Activated CD4-positive, alpha-beta T cell treated with anti-CD3 and anti-CD28 coated beads for 36 hours (primary cell): ENCODE measurements at regions not wholly inside any gene's neighbourhood (a gene's known extent, or its start where the extent isn't known, plus 50 kb on each side); places are given as distances from the start of the nearest gene placed in this dataset.

ENCODE experiments used
- ATAC-seq: fragments of 200-7000 bp; cut with Tn5 transposase; one replicate; pipeline ENCODE4 v1.10.0; 2021; ENCODE audit warnings: mild to moderate bottlenecking, moderate library complexity
- CTCF ChIA-PET: fragments of 350-600 bp; sonication (Branson Sonifier 250); formaldehyde crosslinking; loops from one replicate; lab custom pipeline; 2021; ENCODE audit warnings: antibody characterized with exemption; lab: Charles Lee
- POLR2A ChIA-PET: fragments of 350-600 bp; sonication (Branson Sonifier 250); formaldehyde crosslinking; loops from one replicate; lab custom pipeline; 2021; ENCODE audit warnings: antibody characterized with exemption, inconsistent platforms; lab: Charles Lee
- DNase-seq: peaks from one replicate; pipeline ENCODE4 v3.0.0-alpha.2; 2020
- H3K27ac Mint-ChIP-seq: one replicate; pipeline ENCODE4 v1.8.0; 2021; ENCODE audit warnings: mixed read lengths
- H3K27me3 Mint-ChIP-seq: one replicate; pipeline ENCODE4 v1.8.0; 2021; ENCODE audit warnings: mixed read lengths
- H3K36me3 Mint-ChIP-seq: one replicate; pipeline ENCODE4 v1.8.0; 2021; ENCODE audit warnings: low read depth, mixed read lengths
- H3K4me1 Mint-ChIP-seq: one replicate; pipeline ENCODE4 v1.8.0; 2021; ENCODE audit warnings: mixed read lengths
- H3K4me3 Mint-ChIP-seq: one replicate; pipeline ENCODE4 v1.8.0; 2021; ENCODE audit warnings: mild to moderate bottlenecking, moderate library complexity, mixed read lengths
- H3K9me3 Mint-ChIP-seq: one replicate; pipeline ENCODE4 v1.8.0; 2021; ENCODE audit warnings: low read depth, mixed read lengths
- intact Hi-C, 2 experiments: fragments of 100-400 bp; cut with DNase I in 1 of 2; cut with micrococcal nuclease in 1 of 2; formaldehyde crosslinking; loops; one replicate each; pipeline versions ENCODE4 v1.14.2 to v1.15.1; 2022 to 2024; cut with DNase I, micrococcal nuclease

DNA sequence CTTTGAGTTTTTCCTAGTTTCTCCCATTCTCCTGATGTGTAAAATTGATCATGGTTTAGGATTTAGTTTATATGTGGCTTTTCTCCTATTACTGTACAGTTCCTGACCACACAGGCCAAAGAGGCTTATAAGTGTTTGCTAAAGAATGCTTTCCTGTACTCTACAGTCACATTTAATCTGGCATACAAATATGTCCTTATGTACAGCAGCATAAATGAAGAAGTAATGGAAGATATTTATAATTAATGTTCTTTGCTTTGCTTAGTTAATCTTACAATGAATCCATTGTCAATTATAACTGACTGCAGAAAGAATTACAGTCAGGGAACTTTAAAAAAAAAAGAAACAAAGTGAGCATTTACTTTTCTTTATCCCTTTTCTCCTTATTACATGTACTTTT, 293.9 kb downstream of the KCNC2 start:
- Mint-ChIP-seq H3K27me3 (no peaks in the 10 kb centered on the region), H3K9me3 (no peaks in the 10 kb centered on the region), H3K36me3 (no peaks in the 10 kb centered on the region), H3K4me3 (no peak overlapping the region), H3K27ac (no peak overlapping the region), H3K4me1 (no peaks in the 10 kb centered on the region)
- ATAC-seq (no peak), DNase-seq (no peak)
- CTCF ChIA-PET: no interaction called here
- POLR2A ChIA-PET: no interaction called here
- intact Hi-C loops: no loop called here

DNA sequence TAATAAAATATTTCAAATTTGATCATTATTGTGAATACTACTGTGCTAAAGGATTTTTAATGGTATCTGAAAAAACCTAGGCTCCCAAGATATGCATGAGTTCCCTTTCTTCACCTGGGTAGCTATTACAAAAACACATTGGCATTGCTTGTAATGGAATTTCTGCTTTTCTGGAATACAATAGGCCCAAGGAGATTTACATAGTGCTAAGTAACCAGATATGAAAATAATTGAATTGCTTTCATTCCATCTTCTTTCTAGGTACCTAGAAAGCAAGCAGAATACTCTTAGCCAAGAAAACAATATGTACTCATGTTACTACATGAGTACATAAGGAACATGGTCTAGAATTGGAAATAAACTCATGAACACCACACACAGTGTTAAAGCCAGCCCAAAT, 291.9 kb downstream of the KCNC2 start:
- Mint-ChIP-seq H3K27me3 (no peaks in the 10 kb centered on the region), H3K4me3 (no peak overlapping the region), H3K27ac (no peak overlapping the region), H3K4me1 (no peaks in the 10 kb centered on the region), H3K36me3 (no peaks in the 10 kb centered on the region), H3K9me3 (peaks cover 4% of the 10 kb centered on the region)
- ChIA-PET CTCF (interaction anchor here (0.8 to 1.3 kb wide), 3 partner anchors 9 to 13 kb away, joined by 3 read pairs; no protein-coding TSS in a partner anchor), POLR2A (no interaction called here)
- ATAC-seq: no peak
- intact Hi-C loops: no loop called here
- no peak for DNase-seq

DNA sequence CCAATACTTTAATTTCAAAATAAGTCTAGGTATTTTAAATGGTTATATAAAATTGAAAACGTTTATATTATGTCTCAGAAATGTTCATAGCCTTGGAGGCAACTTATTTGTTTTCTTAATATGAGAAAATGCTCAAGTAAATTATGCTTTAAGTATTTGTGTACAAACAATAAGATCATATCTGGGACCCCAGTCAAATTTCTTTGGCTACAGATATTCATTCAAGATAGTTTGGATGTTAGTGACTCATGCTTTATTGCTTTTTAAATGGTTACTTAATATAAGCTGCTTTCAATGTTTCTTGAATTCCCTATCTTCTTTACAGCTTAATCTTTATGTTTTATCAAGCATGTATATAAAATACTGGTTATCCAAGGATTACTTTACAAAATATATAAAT, 291.3 kb downstream of the KCNC2 start:
- POLR2A ChIA-PET: no interaction called here

GRCh38 chr12:74922117-74922516, 287.5 kb downstream of the KCNC2 start:
- ATAC-seq (no peak), DNase-seq (no peak)
- ChIA-PET POLR2A (no interaction called here), CTCF (no interaction called here)
- no peak overlapping the region for H3K4me3 Mint-ChIP-seq
- peaks cover 13% of the 10 kb centered on the region for H3K9me3 Mint-ChIP-seq
- no peaks in the 10 kb centered on the region for H3K27me3 Mint-ChIP-seq
- intact Hi-C loops: no loop called here
- H3K36me3 Mint-ChIP-seq: no peaks in the 10 kb centered on the region
- H3K4me1 Mint-ChIP-seq: no peaks in the 10 kb centered on the region
- no peak overlapping the region for H3K27ac Mint-ChIP-seq

More for the DNA sequence above, 291.3 kb downstream of the KCNC2 start:
- Mint-ChIP-seq H3K4me3 (no peak overlapping the region), H3K36me3 (no peaks in the 10 kb centered on the region), H3K27me3 (no peaks in the 10 kb centered on the region), H3K9me3 (peaks cover 8% of the 10 kb centered on the region), H3K27ac (no peak overlapping the region), H3K4me1 (no peaks in the 10 kb centered on the region)
- CTCF ChIA-PET: no interaction called here
- ATAC-seq (no peak), DNase-seq (no peak)
- intact Hi-C loops: no loop called here

- ChIA-PET CTCF (no interaction called here), POLR2A (no interaction called here)
- H3K27me3 Mint-ChIP-seq: no peaks in the 10 kb centered on the region
- intact Hi-C loops: no loop called here
- no peaks in the 10 kb centered on the region for H3K4me1 Mint-ChIP-seq
- peaks cover 17% of the 10 kb centered on the region for H3K9me3 Mint-ChIP-seq
- ATAC-seq: no peak
- H3K36me3 Mint-ChIP-seq: no peaks in the 10 kb centered on the region
- H3K27ac Mint-ChIP-seq: no peak overlapping the region
- DNase-seq: no peak
- no peak overlapping the region for H3K4me3 Mint-ChIP-seq
Measured at GRCh38 chr12:74922642-74923041, 287.0 kb downstream of the KCNC2 start.

DNA sequence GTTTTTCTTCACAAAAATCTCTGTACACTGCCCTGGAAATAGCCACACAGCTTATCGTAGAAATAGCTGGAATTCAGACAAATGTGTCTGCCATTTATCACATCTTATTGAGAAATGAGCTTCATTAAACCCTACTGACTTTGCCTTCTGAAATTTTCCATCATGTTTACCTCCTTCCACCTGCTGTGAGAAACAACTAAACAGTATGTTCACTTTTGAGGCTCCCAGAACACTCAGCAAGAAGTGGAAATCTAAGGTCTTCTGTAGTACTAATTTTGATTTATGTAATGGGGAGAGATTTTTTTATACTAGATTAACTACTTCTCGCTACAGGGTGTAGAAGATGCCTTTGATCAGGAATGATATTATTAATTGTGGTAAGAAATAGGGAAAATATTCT, 268.0 kb downstream of the KCNC2 start:
- ChIA-PET CTCF (no interaction called here), POLR2A (no interaction called here)
- peaks cover 12% of the 10 kb centered on the region for H3K4me1 Mint-ChIP-seq
- no peak overlapping the region for H3K27ac Mint-ChIP-seq
- no peak overlapping the region for H3K4me3 Mint-ChIP-seq
- DNase-seq (no peak), ATAC-seq (no peak)
- no peaks in the 10 kb centered on the region for H3K27me3 Mint-ChIP-seq
- H3K9me3 Mint-ChIP-seq: no peaks in the 10 kb centered on the region
- H3K36me3 Mint-ChIP-seq: no peaks in the 10 kb centered on the region
- intact Hi-C loops: no loop called here

DNA sequence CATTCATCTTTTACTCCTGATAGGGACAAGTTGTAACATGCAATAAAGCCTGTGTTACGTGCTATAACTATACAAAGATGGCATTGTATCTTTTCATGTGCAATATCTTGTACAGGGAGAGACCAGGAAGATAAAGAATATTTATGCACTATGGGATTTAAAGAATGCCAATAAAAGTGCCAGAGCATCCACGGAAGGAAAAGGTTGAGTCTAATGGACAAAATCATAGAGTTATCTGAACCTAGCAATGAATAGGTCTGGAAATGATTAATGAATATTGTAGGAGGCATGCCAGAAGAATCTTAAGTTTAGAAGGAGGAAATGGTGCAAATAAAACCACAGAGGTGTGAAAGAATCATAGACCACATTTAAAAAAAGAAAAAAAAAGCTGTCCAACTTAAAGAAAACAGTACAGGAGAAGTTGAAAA, 263.9 kb downstream of the KCNC2 start:
- no peak overlapping the region for H3K27ac Mint-ChIP-seq
- intact Hi-C loops: no loop called here
- H3K4me1 Mint-ChIP-seq: peaks cover 12% of the 10 kb centered on the region
- H3K9me3 Mint-ChIP-seq: no peaks in the 10 kb centered on the region
- no peaks in the 10 kb centered on the region for H3K36me3 Mint-ChIP-seq
- no peak overlapping the region for H3K4me3 Mint-ChIP-seq
- no peaks in the 10 kb centered on the region for H3K27me3 Mint-ChIP-seq
- DNase-seq (no peak), ATAC-seq (no peak)
- ChIA-PET CTCF (no interaction called here), POLR2A (no interaction called here)

- intact Hi-C loops: no loop called here
- Mint-ChIP-seq H3K27me3 (no peaks in the 10 kb centered on the region), H3K27ac (no peak overlapping the region), H3K9me3 (peaks cover 6% of the 10 kb centered on the region), H3K36me3 (no peaks in the 10 kb centered on the region), H3K4me3 (no peak overlapping the region), H3K4me1 (no peaks in the 10 kb centered on the region)
- POLR2A ChIA-PET: no interaction called here
- CTCF ChIA-PET: no interaction called here
- no peak for ATAC-seq
- DNase-seq: no peak
Measured at GRCh38 chr12:74953697-74954096, 255.9 kb downstream of the KCNC2 start.

- ATAC-seq (no peak), DNase-seq (no peak)
- intact Hi-C loops: no loop called here
- POLR2A ChIA-PET: no interaction called here
- Mint-ChIP-seq H3K27me3 (no peaks in the 10 kb centered on the region), H3K36me3 (no peaks in the 10 kb centered on the region), H3K4me1 (no peaks in the 10 kb centered on the region), H3K9me3 (peaks cover 6% of the 10 kb centered on the region), H3K4me3 (no peak overlapping the region), H3K27ac (no peak overlapping the region)
- CTCF ChIA-PET: no interaction called here
Measured at GRCh38 chr12:74957231-74957630, 252.4 kb downstream of the KCNC2 start.

DNA sequence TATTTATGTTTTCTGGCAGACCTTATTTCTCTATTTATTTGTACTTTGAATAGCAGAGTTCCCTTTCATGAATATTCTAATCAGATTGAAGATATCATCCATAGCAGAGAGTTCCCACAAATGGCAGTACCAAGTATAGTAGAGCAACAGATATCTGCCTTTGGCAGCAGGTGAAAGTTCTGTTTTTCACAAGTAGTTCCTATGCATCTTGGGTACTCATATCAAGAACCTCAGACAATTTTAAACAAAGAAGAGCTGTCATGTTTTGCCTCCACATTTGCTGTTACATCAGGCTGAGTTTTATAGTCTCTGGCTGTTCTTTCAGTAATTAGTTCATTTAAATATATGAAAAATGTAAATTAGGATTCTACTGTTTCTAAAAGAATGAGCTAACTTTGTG, 252.0 kb downstream of the KCNC2 start:
- intact Hi-C loops: no loop called here
- ChIA-PET POLR2A (no interaction called here), CTCF (no interaction called here)
- ATAC-seq (no peak), DNase-seq (no peak)
- no peak overlapping the region for H3K27ac Mint-ChIP-seq
- H3K4me1 Mint-ChIP-seq: no peaks in the 10 kb centered on the region
- no peaks in the 10 kb centered on the region for H3K27me3 Mint-ChIP-seq
- H3K36me3 Mint-ChIP-seq: no peaks in the 10 kb centered on the region
- H3K9me3 Mint-ChIP-seq: peaks cover 6% of the 10 kb centered on the region
- H3K4me3 Mint-ChIP-seq: no peak overlapping the region

DNA sequence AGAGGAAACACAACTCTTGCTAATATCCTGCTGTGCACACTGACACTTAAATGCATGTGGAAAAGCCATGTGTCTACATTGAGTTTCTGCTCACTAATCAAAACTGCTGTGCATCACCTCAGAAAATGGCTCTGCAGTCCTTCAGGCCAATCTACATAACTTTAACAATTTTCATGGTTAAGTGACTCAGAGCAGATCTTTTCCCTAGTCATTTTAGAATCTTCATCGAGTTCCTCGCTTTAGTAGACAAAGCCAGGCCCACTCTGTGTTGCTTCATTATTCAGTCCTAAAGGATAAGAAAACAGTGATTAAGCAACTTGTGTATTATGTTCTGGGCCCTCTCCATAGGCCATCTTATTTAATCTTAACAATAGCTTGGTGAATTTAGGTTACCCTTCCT, 250.0 kb downstream of the KCNC2 start:
- ATAC-seq (no peak), DNase-seq (no peak)
- ChIA-PET CTCF (no interaction called here), POLR2A (no interaction called here)
- H3K4me1 Mint-ChIP-seq: no peaks in the 10 kb centered on the region
- H3K27me3 Mint-ChIP-seq: no peaks in the 10 kb centered on the region
- H3K36me3 Mint-ChIP-seq: no peaks in the 10 kb centered on the region
- intact Hi-C loops: no loop called here
- H3K9me3 Mint-ChIP-seq: peaks cover 6% of the 10 kb centered on the region
- H3K27ac Mint-ChIP-seq: no peak overlapping the region
- H3K4me3 Mint-ChIP-seq: no peak overlapping the region

- intact Hi-C loops: loop anchor here in 1 of 2 experiments (1.0 kb wide), 1 partner anchor 9 kb away; no protein-coding TSS in a partner anchor
- H3K4me1 Mint-ChIP-seq: no peaks in the 10 kb centered on the region
- ATAC-seq (no peak), DNase-seq (no peak)
- CTCF ChIA-PET: interaction anchor here (0.6 kb wide), 1 partner anchor 404 kb away, joined by 3 read pairs; no protein-coding TSS in a partner anchor
- POLR2A ChIA-PET: no interaction called here
- H3K36me3 Mint-ChIP-seq: no peaks in the 10 kb centered on the region
- no peak overlapping the region for H3K27ac Mint-ChIP-seq
- H3K27me3 Mint-ChIP-seq: no peaks in the 10 kb centered on the region
- H3K9me3 Mint-ChIP-seq: no peaks in the 10 kb centered on the region
- H3K4me3 Mint-ChIP-seq: no peak overlapping the region
Measured at GRCh38 chr12:74963304-74963703, 246.3 kb downstream of the KCNC2 start.

- DNase-seq (no peak), ATAC-seq (no peak)
- Mint-ChIP-seq H3K36me3 (no peaks in the 10 kb centered on the region), H3K4me3 (no peak overlapping the region), H3K9me3 (no peaks in the 10 kb centered on the region), H3K27me3 (no peaks in the 10 kb centered on the region), H3K27ac (no peak overlapping the region), H3K4me1 (no peaks in the 10 kb centered on the region)
- intact Hi-C loops: loop anchor here in 1 of 2 experiments (1.0 kb wide), 1 partner anchor 8 kb away; no protein-coding TSS in a partner anchor
- ChIA-PET CTCF (no interaction called here), POLR2A (no interaction called here)
Measured at GRCh38 chr12:74963867-74964331, 245.7 kb downstream of the KCNC2 start.
